GM21825 (cell line): ENCODE measurements at regions not wholly inside any gene's neighbourhood (a gene's known extent, or its start where the extent isn't known, plus 50 kb on each side); places are given as distances from the start of the nearest gene placed in this dataset.

ENCODE experiments used
- ATAC-seq: cut with Tn5 transposase; IDR thresholded peaks from one replicate; pipeline ENCODE4 v1.9.1; 2021; ENCODE audit warnings: mild to moderate bottlenecking, moderate library complexity; ENCODE audit not compliant: unreplicated experiment

DNA sequence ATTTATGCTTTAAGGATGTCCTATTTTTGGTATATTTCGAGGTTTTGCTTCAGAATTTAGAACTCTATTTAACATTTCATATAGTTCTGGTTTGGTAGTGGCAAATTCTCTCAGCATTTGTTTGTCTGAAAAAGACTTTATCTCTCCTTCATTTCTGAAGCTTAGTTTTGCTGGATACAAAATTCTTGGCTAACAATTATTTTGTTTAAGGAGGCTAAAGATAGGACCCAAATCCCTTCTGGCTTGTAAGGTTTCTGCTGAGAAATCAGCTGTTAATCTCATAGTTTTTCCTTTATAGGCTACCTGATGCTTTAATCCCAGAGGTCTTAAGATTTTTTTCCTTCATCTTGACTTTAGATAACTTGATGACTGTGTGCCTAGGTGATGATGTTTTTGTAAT, 162.7 kb upstream of the B3GAT2 start:
- ATAC-seq, result no peak

DNA sequence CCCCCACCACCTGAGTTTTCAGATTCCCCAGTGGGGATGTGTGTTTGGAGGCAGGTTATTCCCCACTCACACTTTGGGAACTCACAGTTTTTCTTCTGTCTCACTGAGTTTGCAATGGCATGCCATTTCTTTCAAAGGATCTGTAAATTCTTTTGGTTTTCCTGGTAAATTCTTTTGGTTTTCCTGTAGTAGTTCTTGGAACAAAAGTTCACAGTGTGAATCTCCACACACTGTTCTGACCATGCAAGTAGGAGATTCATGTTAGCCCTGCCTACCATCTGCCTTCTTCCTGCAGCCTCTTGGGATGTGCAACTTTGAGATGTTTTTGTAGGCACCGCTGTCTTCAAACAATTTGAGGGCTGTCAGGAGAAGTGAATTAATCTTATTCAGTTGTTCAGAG, 165.6 kb upstream of the OGFRL1 start:
- no peak for ATAC-seq

DNA sequence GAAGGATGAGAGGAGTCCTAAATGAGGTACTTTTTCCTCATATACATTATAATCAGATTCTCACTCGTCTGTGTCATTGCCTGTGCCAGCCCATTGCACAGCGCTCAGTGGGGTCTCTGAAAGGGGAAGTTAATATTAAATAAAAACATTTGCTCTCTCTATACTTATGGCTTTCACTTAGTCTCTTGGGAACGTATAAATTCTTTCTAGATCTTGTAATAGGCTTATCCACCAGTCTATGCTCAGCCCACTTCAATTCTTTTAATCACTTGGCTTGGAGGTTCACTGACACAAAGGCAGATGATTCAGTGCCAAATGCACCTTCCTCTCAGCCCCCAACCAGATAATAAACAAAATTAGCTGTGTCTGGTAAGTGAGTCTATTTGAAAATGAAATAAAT, 164.3 kb upstream of the OGFRL1 start:
- no peak for ATAC-seq

- no peak for ATAC-seq
These were observed 163.4 kb upstream of the OGFRL1 start for GRCh38 chr6:71125216-71125615.

- ATAC-seq, result no peak
These were observed 162.1 kb upstream of the OGFRL1 start for GRCh38 chr6:71126506-71126905.

GRCh38 chr6:71127374-71127773, 161.2 kb upstream of the OGFRL1 start:
- ATAC-seq, result no peak

DNA sequence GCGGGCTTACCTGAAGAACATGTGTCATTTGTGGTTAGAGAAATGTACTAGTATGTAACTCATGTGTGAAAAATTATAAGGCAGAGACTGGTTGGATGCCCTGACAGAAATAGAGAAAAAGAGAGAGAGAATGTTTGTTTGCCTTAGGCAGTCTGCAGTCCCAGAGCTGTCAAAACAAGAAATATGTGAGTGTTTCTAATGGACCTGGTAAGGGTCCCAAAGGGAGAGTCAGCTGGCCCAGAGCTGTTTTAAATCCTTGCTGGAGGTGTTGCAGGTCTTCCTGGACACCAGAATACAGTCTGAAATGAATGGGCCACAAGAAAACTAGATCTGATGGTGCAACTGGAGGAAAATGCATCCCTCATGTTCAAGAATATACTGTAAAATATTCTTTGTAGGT, 158.3 kb upstream of the OGFRL1 start:
- ATAC-seq, result no peak

GRCh38 chr6:71134929-71135642, 153.5 kb upstream of the OGFRL1 start:
- ATAC-seq, result no peak

- no peak for ATAC-seq
These were observed 150.6 kb upstream of the OGFRL1 start for GRCh38 chr6:71137973-71138372.

GRCh38 chr6:71138376-71138775, 150.2 kb upstream of the OGFRL1 start:
- ATAC-seq, result no peak

GRCh38 chr6:71139249-71139648, 149.4 kb upstream of the OGFRL1 start:
- no peak for ATAC-seq

DNA sequence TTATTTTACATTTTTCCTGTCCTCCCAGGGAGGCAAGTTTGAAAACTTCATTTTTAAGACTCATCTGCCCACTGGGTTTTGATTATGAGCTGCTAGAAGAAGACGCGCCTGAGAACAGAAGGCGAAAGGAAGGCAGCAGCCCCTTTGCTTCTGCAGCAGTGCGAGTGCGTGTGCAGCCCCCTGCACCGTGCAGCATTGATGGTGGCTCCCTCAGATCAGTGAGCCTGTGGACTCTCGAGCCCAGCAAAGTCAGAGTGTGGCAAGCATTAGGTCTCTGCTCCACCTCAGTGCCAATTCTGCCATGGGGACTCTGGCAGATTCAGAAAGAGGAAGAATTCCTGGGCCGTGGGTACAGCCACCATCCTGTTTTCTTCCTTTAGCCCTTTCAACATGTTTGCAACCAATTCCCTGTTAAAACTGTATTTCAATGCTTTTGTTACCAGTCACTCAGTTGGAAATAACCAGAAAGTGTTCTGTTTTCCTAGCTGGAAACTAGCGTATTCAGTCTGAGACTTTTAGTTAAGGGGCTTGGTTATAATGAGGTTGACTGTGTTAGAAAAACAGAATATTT, 134.8 kb upstream of the OGFRL1 start:
- ATAC-seq, result no peak

DNA sequence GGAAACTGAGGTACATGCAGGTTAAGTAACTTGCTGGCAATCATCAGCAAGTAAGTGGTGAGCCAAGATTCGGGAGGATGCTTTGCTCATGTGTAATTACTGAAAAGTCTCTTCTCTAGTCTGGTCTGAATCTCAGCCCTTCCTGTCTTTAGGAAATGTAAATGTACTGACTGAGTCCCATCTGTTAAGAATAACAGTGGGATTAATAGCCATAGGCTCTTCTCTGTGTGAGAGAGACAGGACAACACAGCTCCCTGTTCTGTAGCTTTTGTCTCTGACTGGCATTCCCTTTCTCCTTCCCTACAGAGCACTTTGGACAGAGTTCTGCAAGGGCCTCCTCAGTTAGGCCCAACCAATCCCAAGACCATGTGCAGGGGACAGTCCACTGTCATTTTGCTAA, 131.3 kb upstream of the OGFRL1 start:
- ATAC-seq, result no peak

DNA sequence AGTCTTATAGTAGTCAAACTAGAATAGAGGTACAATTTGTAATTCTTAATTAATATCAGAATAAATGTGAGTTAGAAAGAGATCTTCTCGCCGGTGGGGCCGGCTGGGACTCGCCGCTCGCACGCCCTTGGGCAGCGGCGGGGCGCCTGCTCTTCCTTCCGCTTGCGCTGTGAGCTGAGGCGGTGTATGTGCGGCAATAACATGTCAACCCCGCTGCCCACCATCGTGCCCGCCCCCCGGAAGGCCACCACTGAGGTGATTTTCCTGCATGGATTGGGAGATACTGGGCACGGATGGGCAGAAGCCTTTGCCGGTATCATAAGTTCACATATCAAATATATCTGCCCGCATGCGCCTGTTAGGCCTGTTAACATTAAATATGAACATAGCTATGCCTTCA, 123.7 kb upstream of the OGFRL1 start:
- no peak for ATAC-seq

- ATAC-seq, result no peak
These were observed 120.3 kb upstream of the OGFRL1 start for GRCh38 chr6:71168233-71168765.

DNA sequence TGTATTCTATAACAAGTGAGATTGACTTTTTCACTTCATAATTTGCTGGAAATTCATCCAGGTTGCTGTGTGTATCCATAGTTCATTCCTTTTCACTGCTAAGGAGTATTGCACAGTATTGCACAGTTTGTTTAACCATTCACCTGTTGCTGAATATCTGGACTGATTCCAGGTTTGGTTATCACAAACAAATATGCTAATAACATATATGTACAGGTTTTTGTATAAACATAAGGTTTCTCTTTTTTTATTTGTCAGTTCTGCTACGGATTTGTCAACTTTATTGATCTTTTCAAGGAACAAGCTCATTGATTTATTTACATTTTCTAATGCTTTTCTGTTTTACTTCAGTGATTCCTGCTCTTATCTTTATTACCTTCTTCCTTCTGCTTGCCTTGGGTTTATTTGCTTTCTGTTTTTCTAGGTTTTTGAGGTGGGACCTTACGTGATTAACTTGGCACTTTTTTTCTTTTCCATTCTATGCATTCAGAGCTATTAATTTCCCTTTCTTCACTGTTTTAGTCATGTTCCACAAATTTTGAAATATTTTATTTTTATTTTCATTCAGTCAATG, 117.0 kb upstream of the OGFRL1 start:
- ATAC-seq, result no peak

DNA sequence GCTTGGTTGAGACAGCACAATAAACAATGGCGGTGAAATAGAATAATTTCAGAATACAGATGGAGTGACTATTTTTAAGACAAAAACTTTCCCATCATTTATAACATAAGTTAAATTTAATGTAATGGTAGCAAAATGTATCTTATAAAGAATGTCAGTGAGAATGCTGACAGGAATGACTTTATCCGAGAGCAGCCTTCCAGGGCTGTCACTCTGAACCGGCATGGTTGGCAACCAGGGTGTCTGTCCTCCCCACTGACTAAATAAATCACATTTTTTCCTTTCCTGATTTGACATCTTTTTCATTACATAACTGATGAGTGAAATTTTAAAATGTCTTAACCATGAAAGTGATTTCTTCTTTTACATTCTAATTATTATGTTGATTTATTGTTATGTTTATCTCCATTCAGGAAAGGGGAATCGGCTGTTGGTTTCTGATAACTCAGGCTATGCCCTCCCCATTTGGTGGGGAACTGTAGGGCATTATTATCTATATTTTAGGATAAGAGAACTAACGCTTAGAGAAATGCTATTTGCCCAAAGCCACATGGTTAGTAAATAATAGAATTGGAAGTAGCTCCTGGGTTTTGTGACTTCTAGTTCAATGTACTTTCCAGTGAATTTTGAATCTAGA, 109.2 kb upstream of the OGFRL1 start:
- ATAC-seq, result no peak

DNA sequence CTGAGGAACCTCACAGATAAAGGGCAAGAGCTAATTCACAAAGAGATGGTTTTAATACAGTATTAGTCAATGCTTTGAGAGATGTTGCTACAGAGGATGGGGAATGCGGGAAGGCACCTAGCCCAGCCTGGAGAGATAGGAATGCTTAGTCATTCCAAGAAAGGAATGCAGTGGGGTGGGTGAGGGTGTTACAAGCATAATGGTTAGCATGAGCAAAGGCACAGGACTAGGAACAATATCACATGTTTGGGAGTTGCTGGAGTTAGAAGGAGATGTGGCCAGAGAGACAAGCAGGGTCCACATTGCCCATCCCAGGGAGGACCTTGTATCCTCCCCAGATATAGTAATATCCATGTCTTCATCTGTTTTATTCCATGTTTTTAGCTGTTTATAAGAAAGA, 107.0 kb upstream of the OGFRL1 start:
- no peak for ATAC-seq

DNA sequence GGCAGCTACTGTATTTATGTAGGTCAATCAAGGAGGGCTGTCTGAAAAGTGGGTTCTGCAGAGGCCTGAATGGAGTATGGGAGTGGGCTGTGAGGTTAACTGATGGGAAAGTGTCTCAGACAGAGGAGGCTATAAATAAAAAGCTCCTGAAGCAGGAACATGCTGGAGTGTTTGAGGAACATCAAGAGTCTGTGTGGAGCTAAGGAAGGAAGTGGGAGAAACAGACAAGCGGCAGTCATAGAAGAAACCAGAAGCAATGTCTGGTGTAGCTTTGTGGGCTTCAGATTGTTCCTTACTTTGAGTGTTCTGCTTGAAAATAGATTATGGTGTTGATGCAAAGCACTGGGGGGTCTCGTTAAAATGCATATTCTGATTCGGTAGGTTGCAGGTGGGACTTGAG, 101.5 kb upstream of the OGFRL1 start:
- ATAC-seq, result no peak

GRCh38 chr6:71190809-71191208, 97.8 kb upstream of the OGFRL1 start:
- ATAC-seq, result no peak

DNA sequence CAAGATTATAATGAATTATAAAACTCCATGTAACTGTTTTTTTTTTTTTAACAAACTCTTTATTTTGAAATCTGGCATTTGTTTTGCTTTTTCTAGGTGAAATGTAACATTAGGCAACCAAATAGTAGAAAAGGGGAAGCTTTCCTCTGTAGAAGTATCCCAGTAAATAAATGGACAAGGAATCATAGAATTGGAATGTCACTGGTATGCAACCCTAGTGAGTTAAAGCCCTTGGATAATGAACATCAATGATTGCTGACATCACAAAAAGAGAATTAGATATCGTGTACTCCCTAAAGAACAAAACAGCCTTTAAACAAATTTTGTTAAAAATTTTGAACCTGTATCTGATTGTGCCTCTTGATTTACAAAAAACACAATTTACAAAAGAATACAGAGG, 93.9 kb upstream of the OGFRL1 start:
- ATAC-seq, result no peak

- no peak for ATAC-seq
These were observed 91.3 kb upstream of the OGFRL1 start for GRCh38 chr6:71197267-71197666.
